ENCODE measurements at regions not wholly inside any gene's neighbourhood (a gene's known extent, or its start where the extent isn't known, plus 50 kb on each side); places are given as distances from the start of the nearest gene placed in this dataset.
A peak's percentile ranks its signal among the peaks of the same experiment; 100 is the strongest.

DNA sequence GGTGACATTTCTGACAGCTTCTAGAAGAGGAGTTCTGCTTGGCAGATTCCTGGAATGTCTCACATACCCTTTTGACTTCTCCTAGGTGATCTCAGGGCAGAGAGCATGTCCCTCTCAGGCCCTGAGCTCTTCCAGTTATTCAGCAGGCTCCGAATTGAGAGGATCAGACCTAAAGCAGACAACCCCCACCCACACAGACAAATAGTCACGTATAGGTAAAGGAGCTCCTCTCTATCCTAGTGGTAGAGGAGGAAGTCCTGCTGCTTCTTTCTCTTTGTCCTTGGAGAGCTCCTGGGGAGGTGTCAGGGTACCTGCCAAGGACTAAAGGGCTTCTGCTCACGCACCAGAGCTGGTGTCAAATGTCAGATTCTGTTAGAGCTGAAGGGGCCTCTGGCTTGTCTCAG is 128.1 kb downstream of the IER5 start:
- Histone ChIP-seq H3K4me2 (replicated peaks; ENCODE audit: extremely low read depth, low read length, poor library complexity, severe bottlenecking) (no peak overlapping the region), H3K4me1 (ENCODE audit: control insufficient read depth in 1 of 2, insufficient read depth in 2 of 2, low read length in 2 of 2) (no peaks in the 10 kb centered on the region), H3K9ac (ENCODE audit: insufficient read depth, low read length, poor library complexity, severe bottlenecking) (no peak overlapping the region), H3K27me3 (ENCODE audit: control insufficient read depth in 2 of 2, insufficient read depth in 2 of 2, low read length in 2 of 2) (no peaks in the 10 kb centered on the region), H3K79me2 (ENCODE audit: insufficient read depth, low read length) (no peaks in the 10 kb centered on the region), H2AFZ (ENCODE audit: insufficient read depth, low read depth, low read length, poor library complexity, severe bottlenecking) (no peak overlapping the region), H3K36me3 (replicated peaks in 1 of 2; ENCODE audit: control insufficient read depth in 1 of 2, insufficient read depth in 2 of 2, low read length in 2 of 2) (no peaks in the 10 kb centered on the region), H3K9me3 (replicated peaks in 1 of 2; ENCODE audit: control insufficient read depth in 1 of 2, insufficient read depth in 1 of 2, low read length in 2 of 2) (no peaks in the 10 kb centered on the region), H4K20me1 (ENCODE audit: insufficient read depth, low read length) (no peaks in the 10 kb centered on the region), H3K4me3 (replicated peaks in 1 of 3; ENCODE audit: low read depth in 2 of 3, low read length in 3 of 3) (no peak overlapping the region), H3K27ac (ENCODE audit: low read depth in 1 of 2, low read length in 2 of 2) (no peak overlapping the region)
- peaks cover 8 to 19% (median 10%) of the 10 kb centered on the region in 3 donors for H3K27me3 Mint-ChIP-seq (ENCODE audit: low read depth in 3 of 3)
- intact Hi-C loops (cut with micrococcal nuclease): no loop called here
- H3K9me3 Mint-ChIP-seq: peaks cover 0 to 10% (median 3%) of the 10 kb centered on the region in 7 donors
- no peak overlapping the region for H3K27ac Mint-ChIP-seq
- DNase-seq: no peak
- no CpG with 5 or more reads among the region's 3 CpGs for WGBS (ENCODE audit: insufficient coverage)
- no peak overlapping the region for H3K4me3 Mint-ChIP-seq
- H3K4me1 Mint-ChIP-seq: no peaks in the 10 kb centered on the region
- no peaks in the 10 kb centered on the region for H3K36me3 Mint-ChIP-seq
- TF ChIP-seq, protein P1, sequence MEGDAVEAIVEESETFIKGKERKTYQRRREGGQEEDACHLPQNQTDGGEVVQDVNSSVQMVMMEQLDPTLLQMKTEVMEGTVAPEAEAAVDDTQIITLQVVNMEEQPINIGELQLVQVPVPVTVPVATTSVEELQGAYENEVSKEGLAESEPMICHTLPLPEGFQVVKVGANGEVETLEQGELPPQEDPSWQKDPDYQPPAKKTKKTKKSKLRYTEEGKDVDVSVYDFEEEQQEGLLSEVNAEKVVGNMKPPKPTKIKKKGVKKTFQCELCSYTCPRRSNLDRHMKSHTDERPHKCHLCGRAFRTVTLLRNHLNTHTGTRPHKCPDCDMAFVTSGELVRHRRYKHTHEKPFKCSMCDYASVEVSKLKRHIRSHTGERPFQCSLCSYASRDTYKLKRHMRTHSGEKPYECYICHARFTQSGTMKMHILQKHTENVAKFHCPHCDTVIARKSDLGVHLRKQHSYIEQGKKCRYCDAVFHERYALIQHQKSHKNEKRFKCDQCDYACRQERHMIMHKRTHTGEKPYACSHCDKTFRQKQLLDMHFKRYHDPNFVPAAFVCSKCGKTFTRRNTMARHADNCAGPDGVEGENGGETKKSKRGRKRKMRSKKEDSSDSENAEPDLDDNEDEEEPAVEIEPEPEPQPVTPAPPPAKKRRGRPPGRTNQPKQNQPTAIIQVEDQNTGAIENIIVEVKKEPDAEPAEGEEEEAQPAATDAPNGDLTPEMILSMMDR (IDR thresholded peaks at IDR 0.05): no peak

DNA sequence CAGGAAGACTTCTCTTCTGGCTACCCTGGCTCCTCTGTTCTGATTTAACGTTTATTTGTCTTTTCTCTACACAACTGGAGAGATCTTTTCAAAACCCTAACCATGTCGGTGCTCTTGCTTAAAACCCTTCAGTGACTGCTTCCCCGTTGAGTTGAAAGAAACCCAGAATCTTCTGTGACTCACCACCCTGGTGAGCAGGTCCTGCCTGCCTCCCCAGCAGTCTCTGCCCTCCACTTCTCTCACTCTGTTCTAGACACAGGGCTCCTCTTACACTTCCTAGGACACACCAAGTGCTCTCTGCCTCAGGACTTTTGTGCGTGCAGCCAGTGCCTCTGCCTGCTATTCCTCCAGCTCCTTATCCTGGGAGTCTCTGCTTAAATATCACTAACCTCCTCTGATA is 131.4 kb downstream of the IER5 start:
- Histone ChIP-seq H3K4me2 (replicated peaks; ENCODE audit: extremely low read depth, low read length, poor library complexity, severe bottlenecking) (no peak overlapping the region), H3K9ac (ENCODE audit: insufficient read depth, low read length, poor library complexity, severe bottlenecking) (no peak overlapping the region), H3K4me1 (ENCODE audit: control insufficient read depth in 1 of 2, insufficient read depth in 2 of 2, low read length in 2 of 2) (no peaks in the 10 kb centered on the region), H3K4me3 (replicated peaks in 1 of 3; ENCODE audit: low read depth in 2 of 3, low read length in 3 of 3) (no peak overlapping the region), H3K9me3 (replicated peaks in 1 of 2; ENCODE audit: control insufficient read depth in 1 of 2, insufficient read depth in 1 of 2, low read length in 2 of 2) (peaks cover 0 to 4% of the 10 kb centered on the region in 2 donors), H3K36me3 (replicated peaks in 1 of 2; ENCODE audit: control insufficient read depth in 1 of 2, insufficient read depth in 2 of 2, low read length in 2 of 2) (no peaks in the 10 kb centered on the region), H3K27ac (ENCODE audit: low read depth in 1 of 2, low read length in 2 of 2) (no peak overlapping the region), H2AFZ (ENCODE audit: insufficient read depth, low read depth, low read length, poor library complexity, severe bottlenecking) (no peak overlapping the region), H3K79me2 (ENCODE audit: insufficient read depth, low read length) (no peaks in the 10 kb centered on the region), H3K27me3 (ENCODE audit: control insufficient read depth in 2 of 2, insufficient read depth in 2 of 2, low read length in 2 of 2) (no peaks in the 10 kb centered on the region), H4K20me1 (ENCODE audit: insufficient read depth, low read length) (no peaks in the 10 kb centered on the region)
- intact Hi-C loops (cut with micrococcal nuclease): no loop called here
- H3K4me1 Mint-ChIP-seq: no peaks in the 10 kb centered on the region
- 71% methylated on average over 3 of the region's 4 CpGs for WGBS (ENCODE audit: insufficient coverage)
- H3K9me3 Mint-ChIP-seq: peaks cover 0 to 13% (median 2%) of the 10 kb centered on the region in 7 donors
- DNase-seq: no peak
- H3K27me3 Mint-ChIP-seq (ENCODE audit: low read depth in 3 of 3): peaks cover 6 to 13% (median 6%) of the 10 kb centered on the region in 3 donors
- H3K4me3 Mint-ChIP-seq: no peak overlapping the region
- TF ChIP-seq, protein P1 (IDR thresholded peaks at IDR 0.05): no peak
- peak overlapping the region in 1 of 7 donors; percentile 60 for H3K27ac Mint-ChIP-seq
- H3K36me3 Mint-ChIP-seq: no peaks in the 10 kb centered on the region

Measured in CD14-positive monocyte (primary cell).